LHCN-M2 (cell line): ENCODE measurements at regions not wholly inside any gene's neighbourhood (a gene's known extent, or its start where the extent isn't known, plus 50 kb on each side); places are given as distances from the start of the nearest gene placed in this dataset.

Experiments
- DNase-seq: peaks from one replicate; pipeline ENCODE4 v3.0.0-alpha.2; 2012; ENCODE audit warnings: low read depth

DNA sequence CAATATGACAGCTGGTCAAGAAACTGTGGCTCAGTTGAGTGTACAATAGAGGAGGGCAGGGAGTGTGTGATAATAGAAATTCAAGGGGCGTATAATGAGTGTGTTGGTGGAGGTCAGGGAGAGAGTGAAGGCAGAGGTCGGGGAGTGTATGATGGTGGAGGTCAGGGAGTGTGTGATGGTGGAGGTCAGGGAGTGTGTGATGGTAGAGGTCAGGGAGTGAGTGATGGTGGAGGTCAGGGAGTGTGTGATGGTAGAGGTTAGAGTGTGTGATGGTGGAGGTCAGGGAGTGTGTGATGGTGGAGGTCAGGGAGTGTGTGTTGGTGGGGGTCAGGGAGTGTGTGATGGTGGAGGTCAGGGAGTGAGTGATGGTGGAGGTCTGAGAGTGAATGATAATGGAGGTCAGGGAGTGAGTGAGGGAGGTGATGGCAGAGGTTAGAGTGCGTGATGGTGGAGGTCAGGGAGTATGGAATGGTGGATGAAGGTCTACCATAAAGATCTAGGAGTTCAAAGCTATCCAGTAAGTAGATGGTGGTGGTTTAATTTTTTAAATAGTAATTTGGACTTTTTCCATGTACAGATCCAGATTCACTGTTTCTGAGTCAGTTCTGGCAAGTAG is 57.7 kb upstream of the TNS3 start:
- DNase-seq, result no peak

DNA sequence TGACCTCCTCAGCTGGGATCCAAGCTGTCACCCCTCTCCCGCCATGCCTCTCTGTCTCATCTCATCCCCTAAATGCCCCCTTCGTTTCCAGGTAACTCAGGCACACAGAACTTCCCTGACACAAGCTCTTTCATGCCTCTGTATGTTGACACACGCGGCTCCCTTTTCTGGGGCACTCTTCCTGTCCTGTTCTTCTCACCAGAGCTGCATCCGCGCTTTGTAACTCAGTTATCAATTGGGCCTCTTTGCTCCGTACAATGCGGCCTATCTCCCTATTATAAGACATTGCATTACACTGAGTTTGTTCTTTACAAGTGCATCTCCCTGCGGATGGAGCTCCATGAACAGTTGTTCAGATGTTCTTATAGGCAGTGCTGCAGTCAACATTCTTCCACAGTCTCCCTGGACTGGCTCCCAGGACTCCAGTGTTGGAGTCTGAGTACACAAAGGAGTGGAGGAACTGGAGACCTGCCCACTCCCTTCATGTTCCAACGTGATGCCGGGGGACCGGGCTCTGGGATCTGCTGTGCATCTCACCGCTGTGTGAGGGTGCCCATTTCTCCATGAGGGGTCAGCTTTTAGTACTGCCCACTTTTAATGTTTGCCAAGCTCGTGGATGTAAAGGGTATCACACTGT is 56.9 kb upstream of the TNS3 start:
- no peak for DNase-seq

DNA sequence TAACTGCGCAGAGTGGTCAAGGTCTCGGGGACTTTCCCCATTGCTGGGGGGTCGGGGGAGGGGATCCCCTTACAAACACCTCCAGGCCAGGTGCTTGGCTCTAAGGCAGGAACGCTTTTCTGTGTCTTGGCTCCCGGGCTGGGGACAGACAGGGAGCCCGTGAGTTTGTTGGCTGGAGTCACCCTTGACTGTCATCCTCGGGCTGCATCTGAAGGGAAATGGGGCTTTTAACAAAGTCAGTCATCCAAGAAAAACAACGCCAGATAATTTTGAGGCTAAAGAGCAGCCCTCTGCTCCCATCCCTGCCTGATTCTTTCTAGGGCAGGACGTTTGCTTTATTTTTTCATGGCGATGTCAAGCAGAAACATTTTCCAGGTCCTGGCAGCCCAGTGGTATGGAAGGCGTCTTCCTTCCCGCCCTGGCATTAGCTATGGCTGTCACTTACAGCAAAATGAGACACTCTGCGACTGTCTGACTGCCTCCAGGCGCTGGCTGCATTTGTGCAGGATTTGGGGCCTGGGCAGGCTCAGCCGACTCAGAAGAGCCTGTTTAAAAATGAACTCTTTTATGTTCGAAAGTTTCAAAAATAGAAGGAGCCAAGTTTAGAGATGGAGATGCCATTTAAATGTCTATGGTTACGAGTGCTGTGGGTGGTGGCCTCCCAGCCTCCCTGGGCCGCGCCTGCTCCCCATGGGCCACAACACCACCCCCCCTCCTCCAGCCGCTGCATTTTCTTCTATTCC is 54.7 kb upstream of the TNS3 start:
- DNase-seq, result no peak

DNA sequence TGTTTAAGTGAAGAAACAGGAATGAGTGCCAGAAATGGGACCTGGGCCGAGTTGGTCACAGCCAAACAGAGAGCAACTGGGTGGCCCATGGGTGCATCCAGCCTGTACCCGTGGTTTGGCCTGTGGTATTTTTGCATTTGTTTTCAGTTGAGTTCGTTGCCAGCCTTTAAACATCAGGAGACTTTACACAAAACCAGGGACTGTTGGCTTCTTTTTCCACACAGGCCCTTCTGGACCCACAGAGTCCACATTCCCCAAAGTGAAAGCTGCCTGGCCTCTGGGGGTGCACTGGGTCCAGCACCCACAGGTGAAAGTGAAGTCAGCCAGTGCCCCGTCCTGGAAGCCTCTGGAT is 54.1 kb upstream of the TNS3 start:
- DNase-seq, result no peak

GRCh38 chr7:47635091-47636080 is 53.5 kb upstream of the TNS3 start:
- no peak for DNase-seq

- DNase-seq, result no peak
Observed at GRCh38 chr7:47634273-47634672, 52.4 kb upstream of the TNS3 start.

DNA sequence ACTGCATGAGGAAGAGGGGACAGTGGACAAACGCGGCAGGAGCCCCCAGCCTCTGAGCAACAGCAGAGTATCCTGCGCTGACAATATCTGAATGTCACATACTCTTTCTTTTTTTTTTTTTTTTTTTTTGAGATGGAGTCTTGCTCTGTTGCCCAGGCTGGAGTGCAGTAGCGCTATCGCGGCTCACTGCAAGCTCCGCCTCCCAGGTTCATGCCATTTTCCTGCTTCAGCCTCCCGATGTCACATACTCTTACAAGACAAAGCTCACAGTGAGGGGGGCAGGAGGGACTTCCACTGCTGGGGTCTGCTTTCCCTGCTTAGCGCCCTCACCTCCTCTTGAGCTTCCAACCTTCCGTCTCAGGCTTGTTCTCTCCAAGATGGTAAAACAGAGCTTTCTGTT is 51.2 kb upstream of the TNS3 start:
- no peak for DNase-seq
